AG04450 (cell line): ENCODE measurements at regions not wholly inside any gene's neighbourhood (a gene's known extent, or its start where the extent isn't known, plus 50 kb on each side); places are given as distances from the start of the nearest gene placed in this dataset.

Experiments used
- CTCF ChIA-PET: fragments of 300-600, 350-600 bp; formaldehyde crosslinking; extraction: SDS; loops from one replicate; lab custom pipeline; 2022; ENCODE audit warnings: antibody characterized with exemption, inconsistent platforms; lab: Charles Lee
- POLR2A ChIA-PET: fragments of 350-600 bp; formaldehyde crosslinking; extraction: SDS; loops from one replicate; lab custom pipeline; 2021; ENCODE audit warnings: antibody characterized with exemption, inconsistent platforms; lab: Yijun Ruan, JAX
- DNase-seq: peaks from one replicate; pipeline ENCODE4 v3.0.0-alpha.2; 2011; ENCODE audit warnings: low read depth, low spot score
- H3K27ac ChIP-seq: one replicate; pipeline ENCODE4 v1.5.1; 2012; ENCODE audit warnings: low read depth, low read length, control low read depth
- H3K27me3 ChIP-seq: one replicate; pipeline ENCODE4 v1.6.0; 2012; ENCODE audit warnings: low read length; ENCODE audit not compliant: control insufficient read depth, insufficient read depth
- H3K4me3 ChIP-seq: 2 replicates; pipeline ENCODE4 v1.5.1; 2011; ENCODE audit warnings: mild to moderate bottlenecking, low read depth, low read length, control low read depth
- H3K9me3 ChIP-seq: 2 replicates; pipeline ENCODE4 v1.5.1; 2012; ENCODE audit warnings: low read length; ENCODE audit not compliant: control insufficient read depth, insufficient read depth
- TF ChIP-seq, protein P1 (sequence below): IDR thresholded peaks from 2 replicates; pipeline ENCODE4 v1.5.1; 2011; ENCODE audit warnings: low read depth, low read length, control low read depth, inconsistent platforms

GRCh38 chr11:128158860-128159259, 428.5 kb downstream of the ETS1 start:
- DNase-seq: no peak
- Histone ChIP-seq H3K9me3 (no peaks in the 10 kb centered on the region), H3K27me3 (peaks cover 8% of the 10 kb centered on the region), H3K27ac (no peak overlapping the region), H3K4me3 (no peak overlapping the region)
- ChIA-PET POLR2A (no interaction called here), CTCF (interaction anchor here (0.6 to 9.5 kb wide), 50 partner anchors 8 to 806 kb away, joined by 3 to 172 read pairs (median 10); no protein-coding TSS in a partner anchor)
- TF ChIP-seq, protein P1, sequence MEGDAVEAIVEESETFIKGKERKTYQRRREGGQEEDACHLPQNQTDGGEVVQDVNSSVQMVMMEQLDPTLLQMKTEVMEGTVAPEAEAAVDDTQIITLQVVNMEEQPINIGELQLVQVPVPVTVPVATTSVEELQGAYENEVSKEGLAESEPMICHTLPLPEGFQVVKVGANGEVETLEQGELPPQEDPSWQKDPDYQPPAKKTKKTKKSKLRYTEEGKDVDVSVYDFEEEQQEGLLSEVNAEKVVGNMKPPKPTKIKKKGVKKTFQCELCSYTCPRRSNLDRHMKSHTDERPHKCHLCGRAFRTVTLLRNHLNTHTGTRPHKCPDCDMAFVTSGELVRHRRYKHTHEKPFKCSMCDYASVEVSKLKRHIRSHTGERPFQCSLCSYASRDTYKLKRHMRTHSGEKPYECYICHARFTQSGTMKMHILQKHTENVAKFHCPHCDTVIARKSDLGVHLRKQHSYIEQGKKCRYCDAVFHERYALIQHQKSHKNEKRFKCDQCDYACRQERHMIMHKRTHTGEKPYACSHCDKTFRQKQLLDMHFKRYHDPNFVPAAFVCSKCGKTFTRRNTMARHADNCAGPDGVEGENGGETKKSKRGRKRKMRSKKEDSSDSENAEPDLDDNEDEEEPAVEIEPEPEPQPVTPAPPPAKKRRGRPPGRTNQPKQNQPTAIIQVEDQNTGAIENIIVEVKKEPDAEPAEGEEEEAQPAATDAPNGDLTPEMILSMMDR: no peak

DNA sequence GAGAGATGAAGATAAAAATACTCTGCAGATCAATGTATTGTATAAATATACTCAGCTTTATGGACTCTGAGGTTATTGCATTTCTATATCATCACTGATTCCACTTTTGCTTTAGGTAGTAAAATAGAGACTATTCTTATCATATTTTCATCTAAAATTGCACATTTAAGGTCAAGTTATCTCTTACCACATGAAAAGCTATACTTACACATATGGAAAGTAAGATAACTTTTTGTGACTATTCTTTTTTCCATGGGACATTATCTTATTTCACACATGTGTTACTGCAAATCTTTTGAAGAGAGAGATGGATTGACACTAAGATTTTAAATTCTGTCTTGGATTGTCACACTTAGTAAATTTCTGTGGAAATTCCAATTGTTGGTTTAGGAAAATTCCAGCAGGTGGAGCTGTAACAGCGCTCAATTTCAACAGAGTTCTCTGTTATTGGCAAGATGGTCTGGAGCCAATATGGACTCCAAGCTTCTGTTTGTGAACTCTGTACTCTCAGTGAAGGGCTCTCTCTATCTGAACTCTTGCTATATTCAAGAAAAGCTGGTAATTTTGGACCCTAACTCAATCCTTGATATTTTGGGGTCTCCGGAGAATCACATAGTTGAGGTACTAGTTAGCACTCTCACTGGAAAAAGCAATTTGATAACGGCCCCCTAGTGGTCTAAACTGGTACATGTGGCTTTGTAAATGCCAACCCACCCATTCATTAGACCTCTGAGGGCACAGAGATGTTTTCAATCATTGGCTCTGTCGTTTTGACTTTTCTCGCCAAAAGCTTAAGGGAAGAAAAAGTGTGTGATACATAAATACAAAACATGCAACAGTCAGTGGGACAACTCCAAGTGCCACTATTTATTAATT, 429.7 kb downstream of the ETS1 start:
- Histone ChIP-seq H3K9me3 (no peaks in the 10 kb centered on the region), H3K27me3 (peaks cover 12% of the 10 kb centered on the region), H3K27ac (no peak overlapping the region), H3K4me3 (peak overlapping the region; percentile 38; the same call in 1 of the 2 replicates)
- POLR2A ChIA-PET: no interaction called here
- TF ChIP-seq, protein P1: peak; percentile 82
- CTCF ChIA-PET: interaction anchor here (0.5 to 9.5 kb wide), 148 partner anchors 10 to 1836 kb away, joined by 3 to 172 read pairs (median 5); no protein-coding TSS in a partner anchor
- DNase-seq: peak; percentile 41

DNA sequence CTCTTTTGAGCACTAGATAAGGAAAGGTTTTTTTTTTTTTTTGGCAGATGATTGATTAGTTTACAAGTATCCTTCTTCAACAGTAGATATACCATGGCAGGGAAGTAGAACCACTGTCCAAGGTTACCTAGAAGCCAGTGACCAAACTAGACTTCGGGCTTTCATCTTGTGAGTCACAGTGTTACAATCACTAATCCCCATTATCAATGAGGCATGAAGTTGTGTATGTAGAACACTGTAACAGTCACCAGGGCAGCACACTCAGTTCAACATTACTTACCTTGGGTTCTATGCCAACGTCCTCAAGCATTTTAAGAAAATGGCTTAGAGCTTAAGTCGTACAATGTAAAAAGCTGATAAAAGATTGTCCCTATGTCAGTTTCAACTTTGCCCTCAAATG, 430.9 kb downstream of the ETS1 start:
- H3K4me3 ChIP-seq: no peak overlapping the region
- H3K27ac ChIP-seq: no peak overlapping the region
- TF ChIP-seq, protein P1: no peak
- H3K9me3 ChIP-seq: no peaks in the 10 kb centered on the region
- CTCF ChIA-PET: interaction anchor here (0.8 to 9.5 kb wide), 38 partner anchors 9 to 801 kb away, joined by 3 to 172 read pairs (median 10); no protein-coding TSS in a partner anchor
- POLR2A ChIA-PET: no interaction called here
- no peak for DNase-seq
- H3K27me3 ChIP-seq: peaks cover 19% of the 10 kb centered on the region

- H3K4me3 ChIP-seq: no peak overlapping the region
- H3K9me3 ChIP-seq: no peaks in the 10 kb centered on the region
- H3K27me3 ChIP-seq: peaks cover 22% of the 10 kb centered on the region
- DNase-seq: no peak
- ChIA-PET POLR2A (no interaction called here), CTCF (interaction anchor here (4.3 to 5.3 kb wide), 3 partner anchors 117 to 676 kb away, joined by 48 to 170 read pairs (median 140); no protein-coding TSS in a partner anchor)
- H3K27ac ChIP-seq: no peak overlapping the region
- TF ChIP-seq, protein P1: no peak
Observed at GRCh38 chr11:128155590-128155989, 431.8 kb downstream of the ETS1 start.

GRCh38 chr11:128153697-128154048, 433.7 kb downstream of the ETS1 start:
- TF ChIP-seq, protein P1: no peak
- Histone ChIP-seq H3K27ac (no peak overlapping the region), H3K4me3 (no peak overlapping the region), H3K9me3 (no peaks in the 10 kb centered on the region), H3K27me3 (peaks cover 31% of the 10 kb centered on the region)
- ChIA-PET CTCF (interaction anchor here (1.1 kb wide), 1 partner anchor 121 kb away, joined by 4 read pairs; no protein-coding TSS in a partner anchor), POLR2A (no interaction called here)
- no peak for DNase-seq
